HUDEP-2 (cell line): ENCODE measurements at regions not wholly inside any gene's neighbourhood (a gene's known extent, or its start where the extent isn't known, plus 50 kb on each side); places are given as distances from the start of the nearest gene placed in this dataset.
"Not testable (repeated sequence)": the region's sequence is repeated elsewhere in the genome, so short reads cannot be mapped to it uniquely, and the experiment has no call there.

Experiments used
- DNase-seq, 76 experiments: peaks; one replicate each; lab custom pipeline; 2025; ENCODE audit not compliant: unreplicated experiment in 76 of 76; lab: John Stamatoyannopoulos, UW

- DNase-seq = no peak
Observed at GRCh38 chr15:91356083-91356482, 256.0 kb downstream of the SV2B start.

- no peak for DNase-seq
Observed at GRCh38 chr15:91357011-91357410, 257.0 kb downstream of the SV2B start.

- DNase-seq = no peak
Observed at GRCh38 chr15:91357486-91357885, 257.4 kb downstream of the SV2B start.

- no peak for DNase-seq
Observed at GRCh38 chr15:91358405-91358804, 258.3 kb downstream of the SV2B start.

- DNase-seq = not testable (repeated sequence)
Observed at GRCh38 chr15:91361696-91362095, 261.6 kb downstream of the SV2B start.

- DNase-seq = no peak
Observed at GRCh38 chr15:91366111-91366510, 266.1 kb downstream of the SV2B start.

GRCh38 chr15:91368611-91369010 is 268.6 kb downstream of the SV2B start:
- DNase-seq = no peak

- DNase-seq = no peak
Observed at GRCh38 chr15:91369823-91370222, 269.8 kb downstream of the SV2B start.

GRCh38 chr15:91371345-91371744 is 271.3 kb downstream of the SV2B start:
- not testable (repeated sequence) for DNase-seq

GRCh38 chr15:91374336-91374735 is 274.3 kb downstream of the SV2B start:
- DNase-seq = no peak

GRCh38 chr15:91376038-91376437 is 276.0 kb downstream of the SV2B start:
- no peak for DNase-seq

- DNase-seq = no peak
Observed at GRCh38 chr15:91380114-91380513, 280.1 kb downstream of the SV2B start.

- no peak for DNase-seq
Observed at GRCh38 chr15:91383532-91383931, 283.5 kb downstream of the SV2B start.

GRCh38 chr15:91384189-91384730 is 284.2 kb downstream of the SV2B start:
- no peak for DNase-seq

- DNase-seq = no peak
Observed at GRCh38 chr15:91385311-91385710, 285.3 kb downstream of the SV2B start.

GRCh38 chr15:91393186-91393585 is 293.1 kb downstream of the SV2B start:
- no peak for DNase-seq

GRCh38 chr15:91400481-91400880 is 300.4 kb downstream of the SV2B start:
- no peak for DNase-seq

- DNase-seq = no peak
Observed at GRCh38 chr15:91407269-91407889, 307.3 kb downstream of the SV2B start.

GRCh38 chr15:91408476-91409076 is 308.5 kb downstream of the SV2B start:
- DNase-seq = no peak

- no peak for DNase-seq
Observed at GRCh38 chr15:91409387-91409786, 309.3 kb downstream of the SV2B start.

- no peak for DNase-seq
Observed at GRCh38 chr15:91411586-91411985, 311.5 kb downstream of the SV2B start.

- no peak for DNase-seq
Observed at GRCh38 chr15:91412138-91412928, 312.3 kb downstream of the SV2B start.
